GM06990 (cell line): ENCODE measurements at regions not wholly inside any gene's neighbourhood (a gene's known extent, or its start where the extent isn't known, plus 50 kb on each side); places are given as distances from the start of the nearest gene placed in this dataset.

Experiments
- DNase-seq: peaks from one replicate; pipeline ENCODE4 v3.0.0-alpha.2; 2011; ENCODE audit not compliant: insufficient read length; ENCODE audit errors: extremely low read depth
- H3K27me3 ChIP-seq: replicated peaks from 2 replicates; pipeline ENCODE4 v1.6.0; 2011; ENCODE audit warnings: low read length; ENCODE audit not compliant: control insufficient read depth, insufficient read depth
- H3K36me3 ChIP-seq: 2 replicates; pipeline ENCODE4 v1.5.1; 2011; ENCODE audit warnings: low read length; ENCODE audit not compliant: control insufficient read depth, insufficient read depth
- H3K4me3 ChIP-seq: replicated peaks from 2 replicates; pipeline ENCODE4 v1.5.1; 2011; ENCODE audit warnings: low read depth, mild to moderate bottlenecking, control low read depth, low read length
- CTCF ChIP-seq: IDR thresholded peaks from 2 replicates; pipeline ENCODE4 v1.5.1; 2011; ENCODE audit warnings: low read length, control low read depth, mild to moderate bottlenecking, inconsistent platforms; ENCODE audit not compliant: insufficient read depth, poor library complexity, severe bottlenecking

- H3K36me3 ChIP-seq, result no peaks in the 10 kb centered on the region
- DNase-seq, result no peak
- H3K27me3 ChIP-seq, result no peaks in the 10 kb centered on the region
- no peak overlapping the region for H3K4me3 ChIP-seq
- TF ChIP-seq CTCF, result no peak
Observed at GRCh38 chr12:84764001-84764400, 148.6 kb downstream of the SLC6A15 start.

- Histone ChIP-seq H3K27me3 (no peaks in the 10 kb centered on the region), H3K4me3 (no peak overlapping the region), H3K36me3 (no peaks in the 10 kb centered on the region)
- no peak for DNase-seq
- TF ChIP-seq CTCF, result no peak
Observed at GRCh38 chr12:84763107-84763506, 149.5 kb downstream of the SLC6A15 start.

GRCh38 chr12:84760091-84760865 lies 152.3 kb downstream of the SLC6A15 start:
- H3K27me3 ChIP-seq, result no peaks in the 10 kb centered on the region
- H3K4me3 ChIP-seq, result no peak overlapping the region
- H3K36me3 ChIP-seq, result no peaks in the 10 kb centered on the region
- no peak for TF ChIP-seq CTCF
- DNase-seq, result no peak

- Histone ChIP-seq H3K36me3 (no peaks in the 10 kb centered on the region), H3K4me3 (no peak overlapping the region), H3K27me3 (no peaks in the 10 kb centered on the region)
- no peak for DNase-seq
- no peak for TF ChIP-seq CTCF
Observed at GRCh38 chr12:84757978-84758377, 154.6 kb downstream of the SLC6A15 start.

- no peak for TF ChIP-seq CTCF
- Histone ChIP-seq H3K4me3 (no peak overlapping the region), H3K27me3 (no peaks in the 10 kb centered on the region), H3K36me3 (no peaks in the 10 kb centered on the region)
- no peak for DNase-seq
Observed at GRCh38 chr12:84756961-84757360, 155.6 kb downstream of the SLC6A15 start.
